ENCODE measurements at regions not wholly inside any gene's neighbourhood (a gene's known extent, or its start where the extent isn't known, plus 50 kb on each side); places are given as distances from the start of the nearest gene placed in this dataset.
"Not testable (repeated sequence)": the region's sequence is repeated elsewhere in the genome, so short reads cannot be mapped to it uniquely, and the experiment has no call there.

DNA sequence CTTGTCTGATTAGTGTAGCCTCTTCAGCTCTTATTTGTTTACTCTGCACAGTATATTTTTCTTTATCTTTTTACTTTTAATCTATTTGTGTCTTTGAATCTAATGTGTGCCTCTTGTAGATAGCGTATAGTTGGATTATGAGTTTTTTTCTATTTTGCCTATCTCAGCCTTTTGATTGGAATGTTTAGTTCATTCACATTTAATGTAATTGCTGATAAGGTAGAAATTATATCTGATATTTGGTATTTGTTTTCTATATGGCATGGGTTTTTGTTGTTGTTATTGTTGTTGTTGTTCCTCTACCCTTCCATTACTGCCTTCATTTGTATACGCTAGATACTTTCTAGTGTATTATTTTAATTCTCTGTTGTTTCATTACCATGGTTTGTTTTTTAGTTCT, 131.7 kb upstream of the GRIK3 start:
- DNase-seq: no peak

DNA sequence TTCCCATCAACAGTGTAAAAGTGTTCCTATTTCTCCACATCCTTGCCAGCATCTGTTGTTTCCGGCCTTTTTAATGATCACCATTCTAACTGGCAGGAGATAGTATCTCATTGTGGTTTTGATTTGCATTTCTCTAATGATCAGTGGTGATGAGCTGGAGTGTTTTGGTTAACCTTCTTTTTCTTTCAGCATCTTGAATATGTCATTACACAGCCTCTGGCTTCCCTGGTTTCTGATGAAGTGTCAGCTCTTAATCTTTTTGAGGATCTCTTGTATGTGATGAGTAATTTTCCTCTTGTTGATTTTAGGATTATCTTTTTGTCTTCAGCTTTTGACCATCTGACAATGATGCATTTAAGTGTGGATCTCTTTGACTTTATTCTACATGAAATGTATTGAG, 133.2 kb upstream of the GRIK3 start:
- DNase-seq: no peak

DNA sequence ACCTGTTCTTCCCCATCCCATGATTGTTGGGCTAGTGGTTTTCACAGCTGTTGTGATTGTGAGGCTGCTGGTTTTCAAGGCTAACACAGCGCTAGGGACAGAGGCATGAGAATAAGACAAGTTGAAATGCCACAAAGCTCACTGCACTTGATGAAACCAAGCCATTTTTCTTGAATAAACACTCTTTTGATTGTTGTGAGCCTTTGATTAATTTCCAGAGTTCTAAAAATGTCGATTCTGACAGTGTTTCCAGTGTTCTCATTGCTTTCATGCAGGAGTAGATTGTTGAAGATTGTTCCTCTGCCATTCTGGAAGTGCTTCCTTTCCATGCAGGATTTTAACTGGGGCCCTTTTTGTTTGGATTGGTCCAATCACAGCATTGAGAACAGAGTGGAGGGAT, 134.9 kb upstream of the GRIK3 start:
- no peak for DNase-seq

DNA sequence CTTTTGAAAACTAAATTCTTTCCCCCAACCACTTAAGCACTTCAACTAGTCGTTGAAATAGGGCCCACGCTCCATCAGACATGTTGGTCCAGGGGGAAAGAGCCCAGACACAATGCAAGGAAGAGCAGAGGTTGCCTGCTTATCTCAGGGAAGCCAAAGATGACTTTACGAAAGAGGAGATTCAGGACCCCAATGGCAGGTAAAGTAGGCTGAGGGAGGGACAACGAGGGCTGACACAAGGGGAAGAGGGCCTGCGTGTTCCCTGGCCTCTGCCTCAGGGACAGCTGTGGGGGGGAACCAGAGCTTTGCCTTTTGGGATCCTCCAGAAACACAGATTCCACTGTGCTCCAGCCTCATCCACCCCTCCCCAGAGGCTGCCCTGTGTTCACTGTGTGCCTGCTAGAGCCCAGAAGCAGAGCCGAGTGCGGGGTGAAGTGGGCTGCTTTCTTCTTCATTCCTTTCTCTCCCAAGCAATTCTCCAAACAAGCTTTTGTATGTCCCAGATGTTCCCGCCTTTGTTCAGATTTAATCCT, 135.5 kb upstream of the GRIK3 start:
- DNase-seq: no peak

DNA sequence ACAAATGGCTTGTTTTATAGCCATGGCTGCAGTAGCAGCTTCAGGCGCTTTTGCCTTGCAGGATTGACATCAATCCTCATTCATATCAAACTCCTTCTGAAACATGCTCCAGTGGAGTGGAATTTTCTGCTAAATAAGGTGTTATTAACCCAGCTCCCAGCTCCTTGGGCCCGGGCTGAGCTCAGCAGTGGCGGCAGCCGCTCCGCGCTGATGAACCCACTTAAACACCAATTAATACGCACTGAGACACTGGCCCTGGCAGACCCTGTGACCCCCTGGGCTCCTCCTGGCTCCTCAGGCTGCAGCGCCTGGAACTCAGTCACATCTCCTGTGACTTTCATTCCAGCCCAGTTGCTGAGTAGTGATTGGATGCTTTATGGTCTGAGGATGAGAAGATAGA, 137.4 kb upstream of the GRIK3 start:
- no peak for DNase-seq

DNA sequence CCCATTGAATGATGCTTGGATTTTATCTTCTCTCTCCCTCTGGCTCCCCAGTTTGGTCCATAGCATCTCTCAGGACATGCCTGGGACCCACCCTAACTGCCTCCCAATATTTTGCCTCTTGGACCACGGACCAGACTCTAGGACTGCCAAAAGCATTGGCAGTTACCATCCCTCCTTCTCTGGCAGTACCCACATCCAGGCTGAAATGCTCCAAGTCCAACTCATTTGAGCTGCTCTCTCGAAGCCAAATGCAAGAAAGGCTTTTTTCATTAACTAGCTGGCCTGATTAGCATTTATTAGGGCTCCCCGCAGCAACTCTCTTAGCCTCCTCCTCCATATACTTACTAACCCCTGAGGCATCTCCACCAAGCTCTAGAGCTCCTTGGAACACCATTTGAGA, 140.0 kb upstream of the GRIK3 start:
- DNase-seq: no peak

DNA sequence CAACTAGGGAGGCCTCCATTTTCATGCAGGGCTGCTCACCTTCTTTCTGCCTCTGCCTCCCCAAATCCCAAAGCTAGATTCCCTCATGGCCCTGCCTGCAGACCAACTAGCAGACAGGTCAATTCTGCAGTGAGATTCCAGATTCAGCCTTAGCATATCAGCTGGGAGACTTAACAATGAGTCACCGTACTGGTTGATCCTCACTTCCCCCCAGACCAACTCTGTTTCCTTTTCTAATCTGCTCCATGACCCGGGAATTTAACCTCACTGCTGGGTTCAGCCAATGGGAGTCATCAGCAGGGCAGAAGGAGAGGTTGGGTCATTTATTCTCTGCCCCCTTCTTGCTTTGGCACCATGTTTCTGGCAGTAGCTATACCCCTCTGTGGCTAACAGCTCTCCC, 140.6 kb upstream of the GRIK3 start:
- no peak for DNase-seq

DNA sequence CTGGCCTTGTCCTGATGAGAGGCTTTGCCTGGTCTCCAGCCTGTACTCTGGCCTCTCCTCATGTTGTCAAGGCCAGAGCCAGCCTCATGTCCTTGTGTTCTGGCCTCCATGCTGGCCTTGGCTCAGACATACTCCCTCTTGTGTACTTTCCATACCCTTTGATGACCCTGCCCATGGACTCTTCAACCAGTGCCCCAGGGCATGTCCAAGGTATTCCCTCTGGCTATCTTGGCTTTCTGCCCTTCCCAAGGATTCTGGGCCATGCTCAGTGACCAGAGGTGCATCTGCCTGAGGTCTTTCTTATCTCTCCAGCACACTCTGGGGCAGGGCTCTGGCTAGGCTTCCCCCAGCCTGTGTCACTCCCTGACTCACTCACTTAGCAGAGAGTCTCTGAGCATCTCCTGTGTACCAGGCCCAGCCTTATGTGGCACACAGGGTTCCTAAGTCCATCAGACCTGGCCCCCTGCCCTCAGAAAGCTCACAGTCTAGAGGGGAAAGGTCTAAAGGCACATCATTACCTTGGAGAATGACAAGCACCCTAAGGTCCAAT, 141.4 kb upstream of the GRIK3 start:
- no peak for DNase-seq

DNA sequence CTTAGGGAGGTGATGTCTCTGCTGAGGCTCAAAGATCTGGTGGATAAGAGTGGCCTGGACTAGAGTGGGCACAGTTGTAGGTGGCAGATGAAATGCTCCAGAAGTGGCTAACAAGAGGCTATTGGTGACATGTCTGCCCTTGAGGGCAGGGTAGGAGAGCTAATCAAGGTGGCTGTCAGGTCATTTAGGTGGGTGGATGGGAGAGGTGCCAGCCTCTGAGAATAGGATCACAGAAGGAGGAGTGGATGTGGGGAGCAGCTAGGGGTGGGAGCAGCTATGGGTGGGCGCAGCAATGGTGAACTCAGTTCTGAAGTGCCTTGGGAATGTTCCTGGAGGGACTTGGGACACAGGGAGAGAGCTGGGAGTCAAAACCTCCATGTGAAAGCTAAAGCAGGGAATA, 142.0 kb upstream of the GRIK3 start:
- no peak for DNase-seq

DNA sequence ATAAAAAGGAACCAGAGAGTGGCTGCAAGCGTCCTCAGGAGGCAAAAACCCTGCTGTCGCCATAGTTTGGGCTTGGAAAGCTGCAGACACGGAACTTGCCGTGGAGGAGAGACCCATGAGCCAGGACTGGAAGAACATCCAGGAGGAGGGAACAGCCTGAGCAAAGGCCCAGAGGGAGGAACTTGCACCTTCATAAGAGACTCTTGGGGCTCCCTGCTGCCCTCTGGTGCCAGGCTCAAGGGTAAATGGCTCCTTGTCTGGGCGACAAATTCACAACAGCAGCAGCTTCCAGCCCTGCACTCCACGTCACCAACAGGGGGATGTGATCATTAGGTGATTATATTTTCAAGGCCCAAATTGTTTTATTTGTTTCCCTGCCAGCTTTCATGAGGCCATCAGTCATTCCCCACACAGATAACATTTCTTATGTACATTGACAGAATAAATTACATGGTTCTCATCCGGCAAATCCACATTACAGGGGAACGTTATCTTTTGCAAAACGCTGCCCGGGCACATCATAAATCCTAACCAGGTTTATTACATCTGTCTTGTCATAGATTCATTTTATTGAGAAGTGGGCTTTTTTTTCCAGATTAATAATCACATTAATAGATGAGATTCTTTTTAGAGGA, 143.0 kb upstream of the GRIK3 start:
- DNase-seq: peak; percentile 79

DNA sequence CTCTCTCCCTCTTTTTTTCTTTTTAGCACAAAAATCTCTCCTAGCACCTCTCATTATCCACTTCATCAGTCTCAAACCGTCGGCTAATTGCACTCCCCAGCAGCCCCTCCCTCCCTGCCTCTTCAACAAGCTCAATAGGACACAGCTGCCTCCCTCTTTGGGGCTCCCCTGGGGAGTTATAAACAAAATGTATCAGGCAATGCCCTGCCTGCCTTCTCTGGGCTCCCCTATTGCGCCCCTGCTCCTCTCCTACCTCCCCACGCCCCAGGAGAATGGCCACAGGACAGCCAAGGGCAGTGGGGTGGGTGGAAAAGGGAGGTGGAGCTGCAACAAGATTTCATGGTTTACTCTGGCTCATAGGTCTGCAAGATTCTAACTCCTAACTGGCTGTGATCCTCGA, 147.1 kb upstream of the GRIK3 start:
- DNase-seq: peak; percentile 85

DNA sequence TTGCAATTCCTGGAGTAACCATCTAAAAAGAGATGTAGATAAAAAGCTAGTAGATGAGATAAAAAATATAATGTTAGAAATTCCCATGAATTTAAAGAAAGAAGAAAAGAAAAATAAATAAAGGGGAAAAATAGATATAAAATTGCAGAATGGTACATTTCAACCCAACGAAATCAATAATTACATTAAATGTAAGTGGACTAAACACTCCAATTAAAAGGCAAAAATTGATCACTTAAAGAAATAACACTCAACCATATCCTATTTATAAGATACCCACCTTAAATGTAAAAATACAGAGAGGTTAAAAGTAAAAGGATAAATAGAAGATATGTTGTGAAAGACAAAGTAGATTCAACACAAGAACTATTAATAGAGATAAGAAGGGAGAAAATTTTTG, 150.5 kb upstream of the GRIK3 start:
- no peak for DNase-seq

DNA sequence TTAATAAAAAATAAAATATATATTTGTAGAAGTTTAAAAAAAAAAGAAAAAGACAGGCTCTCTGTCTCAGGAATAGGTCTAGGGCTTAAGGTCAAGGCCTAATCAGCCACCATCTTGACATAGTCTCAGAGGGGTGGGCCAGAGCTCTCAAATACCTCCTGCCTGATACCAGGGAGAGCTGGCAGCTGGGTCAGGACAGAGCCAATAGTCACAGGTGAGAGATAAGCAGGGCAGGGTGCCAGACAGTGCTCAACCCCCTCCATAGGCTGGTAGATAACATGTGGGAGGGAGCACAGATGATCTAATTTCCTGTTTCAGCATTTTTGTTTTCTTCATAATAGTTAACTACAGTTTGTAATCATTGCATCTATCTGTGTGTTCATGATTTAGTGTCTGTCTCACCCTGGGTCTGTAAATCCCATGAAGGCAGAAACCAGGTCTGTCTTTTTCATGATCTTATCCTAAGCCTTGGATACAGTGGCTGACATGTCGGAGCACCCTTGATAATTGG, 152.0 kb upstream of the GRIK3 start:
- DNase-seq: peak; percentile 9

DNA sequence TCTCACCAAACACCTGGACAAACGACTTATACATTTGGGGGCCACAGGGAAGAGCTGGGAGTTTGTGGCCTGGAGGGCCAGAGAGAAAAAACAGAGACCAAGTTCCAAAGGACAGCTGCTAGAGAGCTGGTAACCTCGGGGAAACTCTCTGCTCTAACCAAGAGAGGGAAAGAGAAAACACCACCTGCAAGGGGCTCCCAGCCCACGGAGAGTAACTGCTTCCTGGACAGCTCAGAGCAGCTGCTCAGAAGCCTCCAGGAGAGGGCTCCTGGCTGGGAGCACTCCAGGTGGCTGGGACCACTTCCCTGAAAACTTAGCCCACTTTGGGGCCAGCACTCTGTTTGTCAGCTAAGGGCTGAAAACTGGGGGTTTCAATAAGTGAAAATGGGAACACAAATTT, 154.8 kb upstream of the GRIK3 start:
- peak; percentile 46 for DNase-seq

DNA sequence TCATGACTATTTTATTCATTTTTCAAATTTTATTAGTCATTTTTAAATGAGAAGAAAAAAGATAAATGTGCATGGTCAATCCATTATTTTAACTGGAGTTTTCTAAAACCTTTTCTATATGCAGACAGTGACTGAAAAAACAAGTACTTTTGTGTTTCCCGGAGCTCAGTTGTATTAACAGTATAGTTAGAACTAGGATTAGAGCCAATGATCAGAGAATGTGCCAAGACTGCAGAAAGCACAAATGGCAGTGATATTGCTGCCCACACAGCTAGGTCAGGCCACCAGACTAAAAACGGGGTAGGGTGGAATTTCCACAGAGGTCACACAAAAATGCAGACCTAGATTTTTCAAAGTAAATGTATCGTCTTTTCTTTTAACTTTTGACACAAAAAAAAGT, 163.1 kb upstream of the GRIK3 start:
- DNase-seq: no peak

DNA sequence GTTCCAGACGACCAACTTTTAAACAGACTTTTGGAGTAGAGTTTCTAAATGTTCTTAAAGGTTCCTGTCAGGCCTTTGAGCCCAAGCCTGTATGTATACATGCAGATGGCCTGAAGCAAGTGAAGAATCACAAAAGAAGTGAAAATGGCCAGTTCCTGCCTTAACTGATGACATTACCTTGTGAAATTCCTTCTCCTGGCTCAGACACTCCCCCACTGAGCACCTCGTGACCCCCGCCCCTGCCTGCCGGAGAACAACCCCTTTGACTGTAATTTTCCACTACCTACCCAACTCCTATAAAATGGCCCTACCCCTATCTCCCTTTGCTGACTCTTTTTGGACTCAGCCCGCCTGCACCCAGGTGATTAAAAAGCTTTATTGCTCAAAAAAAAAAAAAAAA, 180.0 kb upstream of the GRIK3 start:
- DNase-seq: not testable (repeated sequence)

DNA sequence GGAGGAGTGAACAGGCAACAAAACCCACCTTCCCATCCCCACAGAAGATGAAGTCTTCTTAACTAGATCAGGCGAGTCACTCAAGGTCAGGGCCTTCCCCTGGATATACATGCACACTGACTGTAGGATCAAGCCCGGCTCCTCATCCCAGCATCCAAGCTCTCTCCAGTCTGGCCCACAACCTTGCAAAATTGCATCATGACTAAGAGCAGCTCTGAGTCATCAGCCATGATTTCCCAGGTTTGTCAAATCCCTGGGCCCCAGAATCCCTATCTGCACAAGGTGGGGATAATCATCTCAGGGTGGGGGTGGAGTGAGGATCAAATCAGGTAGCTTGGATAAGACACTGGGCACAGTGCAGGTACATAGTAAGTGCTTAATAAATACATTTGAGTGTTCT, 199.3 kb upstream of the GRIK3 start:
- no peak for DNase-seq

DNA sequence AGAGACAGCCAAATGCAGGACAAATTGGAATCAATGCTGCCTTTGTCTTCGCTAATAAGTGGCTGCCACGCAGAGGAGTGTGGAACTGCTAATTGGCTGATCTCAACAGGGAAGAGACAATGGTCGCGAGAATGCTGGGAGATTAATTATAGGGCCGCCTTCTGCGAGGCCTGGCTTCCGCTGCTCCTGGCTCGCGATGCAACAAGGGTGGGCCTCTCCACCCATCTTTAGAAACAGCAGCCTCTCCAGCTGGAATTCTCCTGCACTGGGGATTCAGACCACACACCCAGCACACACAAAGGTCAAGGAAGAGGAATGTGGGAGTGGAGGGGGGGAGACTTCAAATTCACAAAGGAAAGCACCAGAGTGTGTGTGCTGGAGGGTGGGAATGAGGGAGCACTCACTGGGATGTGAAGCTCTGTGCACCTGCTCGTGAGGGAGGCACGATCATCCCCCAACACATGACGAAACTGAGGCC, 200.7 kb upstream of the GRIK3 start:
- DNase-seq: peak; percentile 86

DNA sequence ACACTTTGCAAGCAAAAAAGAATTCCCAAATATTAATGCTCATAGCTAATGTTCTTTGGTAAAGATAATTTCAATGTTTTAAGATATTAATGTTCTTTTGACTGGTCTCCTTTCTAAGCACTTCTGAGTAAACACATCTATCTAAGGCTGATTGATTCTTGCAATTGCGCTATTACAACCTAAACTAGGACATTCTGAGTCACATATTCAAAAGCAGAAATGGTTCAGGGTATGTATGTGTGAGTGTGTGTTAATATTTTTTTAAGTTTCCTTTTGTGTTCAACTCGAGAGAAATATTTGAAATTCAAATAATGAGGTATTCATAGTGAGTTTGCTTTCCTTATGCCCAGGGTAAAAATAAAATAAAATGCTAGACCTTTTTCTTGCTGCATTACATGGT, 203.6 kb upstream of the GRIK3 start:
- DNase-seq: no peak

DNA sequence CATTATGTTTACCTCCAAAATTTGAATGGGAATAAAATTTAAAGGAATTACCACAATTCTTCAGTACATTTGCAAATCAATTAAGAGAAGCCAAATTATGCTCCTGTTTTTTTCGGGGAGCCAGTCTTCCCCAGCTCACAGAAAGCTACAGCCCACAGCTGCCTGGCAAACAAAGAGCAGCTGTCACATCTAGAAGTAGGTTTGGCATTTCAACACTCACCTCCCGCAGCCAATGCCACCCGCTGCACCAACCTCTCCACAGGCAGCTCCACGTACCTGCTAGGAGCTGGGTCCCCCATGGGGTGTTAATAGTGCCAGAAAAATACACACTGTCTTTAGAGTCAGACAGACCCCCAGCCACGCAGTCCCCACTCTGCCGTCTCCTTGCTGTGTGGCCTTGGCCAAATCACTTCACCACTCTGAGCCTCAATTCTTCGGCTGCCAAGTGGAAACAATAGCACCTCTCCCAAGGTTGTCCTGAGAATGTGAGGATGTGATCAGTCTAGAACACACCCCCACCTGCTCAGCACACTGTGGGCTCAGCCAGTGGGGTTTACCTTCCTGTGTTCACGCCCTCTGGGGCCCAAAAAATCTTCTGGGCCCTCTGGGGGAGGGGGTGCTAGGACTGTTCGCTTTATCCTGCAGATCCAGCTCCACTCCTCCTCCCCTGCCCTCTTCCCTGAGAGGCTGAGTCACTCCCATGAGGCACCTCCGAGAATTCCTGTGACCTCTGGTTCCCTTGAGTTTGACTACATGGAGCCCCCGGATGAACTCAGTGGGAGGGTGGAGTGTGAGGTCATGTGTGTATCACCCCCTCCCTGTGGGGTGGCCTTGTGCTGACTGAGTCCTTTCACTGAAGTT, 204.3 kb upstream of the GRIK3 start:
- DNase-seq: no peak

DNA sequence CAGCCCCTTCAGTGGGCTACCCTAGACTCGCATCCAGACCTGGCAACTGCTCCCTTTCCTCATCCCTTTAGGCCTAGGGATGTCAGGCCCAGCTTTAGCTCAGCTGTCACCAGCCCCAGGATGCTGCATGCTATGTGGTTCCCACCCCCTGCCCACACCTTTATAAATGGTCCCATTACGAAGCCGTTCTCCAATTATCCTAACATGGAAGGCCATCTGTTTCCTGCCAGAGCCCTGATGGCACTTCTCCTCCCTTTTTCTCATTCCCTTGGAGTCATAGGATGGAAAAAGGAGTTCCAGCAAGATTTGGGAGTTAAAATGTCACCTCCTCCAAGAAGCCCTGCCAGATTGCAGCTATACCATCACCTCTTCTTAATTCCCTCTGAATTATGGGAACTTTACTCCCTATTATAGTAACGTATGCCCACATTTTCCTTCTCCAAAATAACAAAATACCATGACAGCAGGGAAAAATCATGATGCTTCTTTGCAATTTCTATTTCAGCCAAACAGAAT, 205.0 kb upstream of the GRIK3 start:
- no peak for DNase-seq

DNA sequence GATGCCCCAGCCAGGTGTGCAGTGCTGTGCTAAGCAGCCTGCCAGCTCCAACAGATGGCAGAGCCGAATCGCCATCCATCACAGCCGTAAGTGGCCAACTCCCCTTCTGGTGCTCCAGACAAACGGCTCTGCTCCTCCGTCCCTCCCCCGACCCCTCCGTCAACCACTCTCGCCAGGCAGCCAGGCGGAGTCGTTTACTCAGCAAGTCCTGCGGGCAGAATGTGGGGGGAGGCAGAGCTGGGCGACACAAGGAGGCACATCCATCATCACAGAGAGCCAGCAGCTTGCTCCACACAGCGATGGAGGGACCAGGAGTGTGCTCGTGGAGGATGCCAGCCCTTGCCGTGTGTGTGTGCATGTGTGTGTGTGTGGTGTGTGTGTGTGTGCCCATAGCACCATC, 206.6 kb upstream of the GRIK3 start:
- DNase-seq: peak; percentile 86

DNA sequence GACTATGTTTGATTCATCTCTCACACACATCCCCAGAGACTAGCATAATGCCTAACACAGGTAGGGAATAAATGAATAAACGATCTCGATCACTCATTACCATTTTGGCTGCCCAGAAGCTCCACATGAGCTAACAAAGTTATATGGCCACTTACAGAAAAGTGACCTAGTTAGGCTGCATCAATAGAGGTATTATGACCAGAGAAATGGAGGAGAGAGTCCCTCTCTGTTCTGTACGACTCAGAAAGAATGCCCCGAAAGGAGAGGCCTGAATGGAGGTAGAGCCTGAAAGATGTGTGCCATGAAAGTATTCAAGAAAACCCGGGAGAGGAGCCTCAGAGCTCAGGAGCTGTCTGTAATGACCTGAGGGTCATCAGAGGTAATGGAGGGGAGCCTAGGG, 208.2 kb upstream of the GRIK3 start:
- DNase-seq: no peak
